Heart left ventricle (tissue), 16 donors: ENCODE measurements at regions not wholly inside any gene's neighbourhood (a gene's known extent, or its start where the extent isn't known, plus 50 kb on each side); places are given as distances from the start of the nearest gene placed in this dataset.

ENCODE experiments used
- ATAC-seq, 4 donors: fragments of 200-7000 bp; cut with Tn5 transposase; one replicate each; pipeline ENCODE4 v1.9.1; 2020 to 2022; ENCODE audit warnings: moderate library complexity in 4 of 4, mild to moderate bottlenecking in 3 of 4, moderate number of reproducible peaks in 1 of 4
- DNase-seq, 5 donors: peaks; one replicate each; pipeline ENCODE4 v3.0.0-alpha.2; 2020
- H3K27ac ChIP-seq, 12 donors: fragments of 200-600 bp; sonication (generic) in 4 of 12; one replicate each; pipeline versions ENCODE4 v1.5.0 to v1.8.0; 2016 to 2022; ENCODE audit warnings: mild to moderate bottlenecking in 2 of 12
- H3K27me3 ChIP-seq, 9 donors: fragments of 200-600 bp; sonication (generic) in 2 of 9; one replicate each; pipeline versions ENCODE4 v1.5.1 to v1.8.0; 2016 to 2022; ENCODE audit warnings: mild to moderate bottlenecking in 3 of 9
- H3K36me3 ChIP-seq, 9 donors: fragments of 200-600 bp; sonication (generic) in 2 of 9; one replicate each; pipeline versions ENCODE4 v1.5.0 to v1.8.0; 2018 to 2022; ENCODE audit warnings: mild to moderate bottlenecking in 2 of 9
- H3K4me1 ChIP-seq, 12 donors: fragments of 200-600 bp; sonication (generic) in 4 of 12; one replicate each; pipeline versions ENCODE4 v1.5.0 to v1.8.0; 2016 to 2022; ENCODE audit warnings: mild to moderate bottlenecking in 3 of 12
- H3K4me3 ChIP-seq, 12 donors: fragments of 200-600 bp; sonication (generic) in 4 of 12; one replicate each; pipeline versions ENCODE4 v1.5.0 to v1.8.0; 2017 to 2022; ENCODE audit warnings: mild to moderate bottlenecking in 9 of 12, moderate library complexity in 4 of 12
- H3K9me3 ChIP-seq, 12 donors: fragments of 200-600 bp; sonication (generic) in 4 of 12; one replicate each; pipeline versions ENCODE4 v1.5.0 to v1.8.0; 2016 to 2022; ENCODE audit warnings: mild to moderate bottlenecking in 1 of 12
- POLR2A ChIP-seq, 2 donors: fragments of 450-650 bp; IDR thresholded peaks; one replicate each; pipeline ENCODE4 v1.6.1; 2017; ENCODE audit warnings: antibody characterized with exemption in 2 of 2, mild to moderate bottlenecking in 2 of 2, moderate library complexity in 2 of 2
- WGBS, 4 donors: extraction: QIAGEN DNeasy Blood & Tissue Kit in 2 of 4; methylation state at CpG; one replicate each; pipeline versions ENCODE4 v1.1.5 to v1.1.7; 2013 to 2018; 5-methylcytosine and 5-hydroxymethylcytosine counted together
- intact Hi-C, 10 donors: fragments of 100-400 bp; cut with DNase I; formaldehyde crosslinking; loops; one replicate each; pipeline versions ENCODE4 v1.11.1 to v1.14.2; 2022
- TF ChIP-seq, protein P1 (sequence below), 12 donors: fragments of 200-600 bp; sonication (generic) in 4 of 12; IDR thresholded peaks; one replicate each; pipeline versions ENCODE4 v1.5.0 to v1.8.0; 2018 to 2022; ENCODE audit warnings: antibody characterized with exemption in 12 of 12, mild to moderate bottlenecking in 5 of 12
- donor health status: ischemic (EF 13 %, LVEDD 7.1; RV severe dilation, severe dysfunction).
- donor health status: healthy with polysubstance abuse.
- donor health status: DM: no; HTN: yes; CAD: no.
- donor health status: DM: no; HTN: no; CAD: no.
- donor health status: ischemic (EF 25% LVEDD 6.9; RV normal size, moderate dysfunction).
- donor health status: ischemic (EF 25% LVEDD 5.7; RV mildly dilated, moderate dysfunction).
- donor health status: healthy.
- donor health status: DM: yes; HTN: yes; CAD: no.
- donor health status: ischemic (EF 35%, LVEDD 5.7; RV mildly dilated, moderate dysfunction).
- donor health status: nonischemic (EF 11% LVEDD 7.7; RV severe dilation, severe dysfunction).
- donor health status: DM: yes; HTN: yes; CAD: no.
- donor health status: PGD.
- donor health status: ischemic (EF 29% LVEDD 5.4; RV normal size, mild dysfunction).
- donor health status: nonischemic (EF 23%, LVEDD 6.1; RV moderate dilation, normal function).

DNA sequence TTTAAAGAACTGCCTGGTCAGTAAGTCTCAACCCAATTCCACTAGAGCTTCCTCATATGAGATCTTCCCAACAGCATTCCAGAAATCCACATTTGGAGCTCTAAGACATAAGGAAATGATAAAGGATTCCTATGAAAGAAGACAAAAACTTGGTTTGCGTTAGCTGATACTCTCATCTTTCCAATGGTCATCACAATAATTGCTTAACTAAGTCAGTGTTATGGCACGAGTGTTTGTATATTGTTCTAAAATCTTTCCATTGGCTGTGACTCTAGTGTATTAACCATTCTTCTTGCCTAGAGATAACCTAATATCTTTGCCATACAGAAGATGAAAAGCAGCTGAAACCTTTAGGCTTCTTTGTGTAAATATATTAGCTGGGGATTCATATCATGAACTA lies 289.0 kb downstream of the SNX13 start:
- intact Hi-C loops: loop anchor here in 1 of 10 donors (10.0 kb wide), 1 partner anchor 347 kb away; no protein-coding TSS in a partner anchor
- Histone ChIP-seq H3K4me1 (peaks cover 0 to 31% (median 2%) of the 10 kb centered on the region in 12 donors), H3K27ac (peak overlapping the region in 7 of 12 donors; percentile 16 to 61 (median 32)), H3K4me3 (no peak overlapping the region), H3K36me3 (no peaks in the 10 kb centered on the region), H3K9me3 (no peaks in the 10 kb centered on the region), H3K27me3 (no peaks in the 10 kb centered on the region)
- DNase-seq (no peak), ATAC-seq (no peak)
- 81 to 85% (median 83%) methylated on average over 2 of the region's 2 CpGs for WGBS, 4 donors
- no peak for TF ChIP-seq POLR2A (IDR thresholded peaks at IDR 0.05)
- TF ChIP-seq, protein P1, sequence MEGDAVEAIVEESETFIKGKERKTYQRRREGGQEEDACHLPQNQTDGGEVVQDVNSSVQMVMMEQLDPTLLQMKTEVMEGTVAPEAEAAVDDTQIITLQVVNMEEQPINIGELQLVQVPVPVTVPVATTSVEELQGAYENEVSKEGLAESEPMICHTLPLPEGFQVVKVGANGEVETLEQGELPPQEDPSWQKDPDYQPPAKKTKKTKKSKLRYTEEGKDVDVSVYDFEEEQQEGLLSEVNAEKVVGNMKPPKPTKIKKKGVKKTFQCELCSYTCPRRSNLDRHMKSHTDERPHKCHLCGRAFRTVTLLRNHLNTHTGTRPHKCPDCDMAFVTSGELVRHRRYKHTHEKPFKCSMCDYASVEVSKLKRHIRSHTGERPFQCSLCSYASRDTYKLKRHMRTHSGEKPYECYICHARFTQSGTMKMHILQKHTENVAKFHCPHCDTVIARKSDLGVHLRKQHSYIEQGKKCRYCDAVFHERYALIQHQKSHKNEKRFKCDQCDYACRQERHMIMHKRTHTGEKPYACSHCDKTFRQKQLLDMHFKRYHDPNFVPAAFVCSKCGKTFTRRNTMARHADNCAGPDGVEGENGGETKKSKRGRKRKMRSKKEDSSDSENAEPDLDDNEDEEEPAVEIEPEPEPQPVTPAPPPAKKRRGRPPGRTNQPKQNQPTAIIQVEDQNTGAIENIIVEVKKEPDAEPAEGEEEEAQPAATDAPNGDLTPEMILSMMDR (IDR thresholded peaks at IDR 0.05): no peak

DNA sequence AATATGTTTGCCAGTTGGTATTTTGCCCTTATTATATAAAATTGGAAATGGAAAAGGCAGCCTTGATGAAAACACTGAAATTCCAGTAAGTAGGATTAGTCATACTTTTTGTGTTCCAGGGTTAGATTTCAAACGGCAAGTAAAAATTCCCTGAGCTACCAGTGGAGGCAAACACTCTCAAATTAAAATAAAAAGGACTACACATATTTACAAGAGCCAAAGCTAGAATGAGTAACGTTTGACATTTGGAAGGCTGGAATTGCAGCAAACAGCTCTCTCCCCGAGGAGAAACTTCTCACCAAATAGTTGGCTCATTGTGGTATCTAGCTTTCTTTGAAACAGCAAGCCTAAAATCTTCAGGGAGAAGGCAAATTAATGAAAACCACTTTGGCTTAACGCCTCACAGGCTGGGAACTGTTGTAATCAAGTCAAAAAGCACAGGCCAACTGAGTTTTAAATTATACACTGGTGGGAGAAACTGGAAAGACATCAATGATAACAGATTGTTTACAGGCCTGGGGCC lies 288.4 kb downstream of the SNX13 start:
- H3K27ac ChIP-seq: peak overlapping the region in 9 of 12 donors; percentile 26 to 63 (median 32)
- no peaks in the 10 kb centered on the region for H3K36me3 ChIP-seq
- no peak overlapping the region for H3K4me3 ChIP-seq
- intact Hi-C loops: loop anchor here in 1 of 10 donors (10.0 kb wide), 1 partner anchor 347 kb away; no protein-coding TSS in a partner anchor
- H3K27me3 ChIP-seq: no peaks in the 10 kb centered on the region
- peak in 3 of 5 donors; percentile 27 to 38 (median 38) for DNase-seq
- WGBS, 4 donors: 50 to 70% (median 67%) methylated on average over 4 of the region's 4 CpGs
- peak; percentile 73 to 94 (median 88) for ATAC-seq
- H3K9me3 ChIP-seq: peaks cover 0 to under 1% (median 0%) of the 10 kb centered on the region in 12 donors
- no peak for TF ChIP-seq POLR2A (IDR thresholded peaks at IDR 0.05)
- TF ChIP-seq, protein P1 (IDR thresholded peaks at IDR 0.05): peak in 6 of 12 donors; percentile 16 to 39 (median 24)
- H3K4me1 ChIP-seq: peaks cover 0 to 29% (median 2%) of the 10 kb centered on the region in 12 donors

DNA sequence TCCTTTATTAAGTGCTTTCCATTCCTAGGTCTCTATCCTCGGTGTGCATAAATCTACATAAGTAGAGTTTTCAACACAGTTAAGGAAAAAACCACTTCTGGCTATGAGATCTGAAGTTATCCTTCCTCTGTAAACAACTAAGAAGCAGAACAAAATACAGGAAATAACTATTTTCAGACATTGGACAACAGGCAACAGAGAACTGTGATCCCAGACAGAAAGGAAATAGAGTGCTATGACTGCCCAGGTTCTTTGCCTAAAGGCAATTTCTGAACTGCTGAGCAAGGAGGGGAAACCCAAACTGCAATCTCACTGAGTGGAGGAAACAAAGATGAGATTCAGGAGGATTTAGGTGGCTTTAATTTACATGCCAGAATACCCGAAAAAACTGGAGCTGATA lies 285.4 kb downstream of the SNX13 start:
- H3K27ac ChIP-seq: peak overlapping the region in 1 of 12 donors; percentile 11
- DNase-seq (no peak), ATAC-seq (no peak)
- no peak overlapping the region for H3K4me3 ChIP-seq
- WGBS, 4 donors: 42 to 52% (median 46%) methylated on average over 2 of the region's 2 CpGs
- H3K9me3 ChIP-seq: peaks cover 0 to 13% (median 0%) of the 10 kb centered on the region in 12 donors
- H3K4me1 ChIP-seq: peaks cover 0 to 29% (median 2%) of the 10 kb centered on the region in 12 donors
- intact Hi-C loops: loop anchor here in 1 of 10 donors (10.0 kb wide), 1 partner anchor 350 kb away; no protein-coding TSS in a partner anchor
- TF ChIP-seq, protein P1 (IDR thresholded peaks at IDR 0.05): no peak
- no peak for TF ChIP-seq POLR2A (IDR thresholded peaks at IDR 0.05)
- no peaks in the 10 kb centered on the region for H3K27me3 ChIP-seq
- no peaks in the 10 kb centered on the region for H3K36me3 ChIP-seq

DNA sequence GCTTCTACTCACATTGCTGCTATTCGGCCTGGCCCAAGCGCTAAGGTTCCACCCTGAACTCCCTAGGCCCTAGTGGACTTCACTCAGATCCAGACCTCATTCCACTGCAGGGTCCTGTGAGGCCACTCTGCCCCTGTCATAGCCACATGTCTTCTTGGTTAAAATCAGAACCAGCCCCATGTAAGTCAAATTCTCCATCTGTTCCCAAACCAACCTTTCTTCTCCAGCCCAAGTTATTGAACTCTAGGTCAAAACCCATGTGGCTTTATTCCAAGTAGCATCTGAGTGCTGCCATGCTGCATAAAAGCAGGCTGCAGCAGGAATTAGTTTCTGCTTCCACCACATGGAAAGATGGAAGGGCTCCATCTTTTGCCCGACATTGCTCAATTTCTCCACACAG lies 281.2 kb downstream of the SNX13 start:
- intact Hi-C loops: loop anchor here in 1 of 10 donors (10.0 kb wide), 1 partner anchor 354 kb away; no protein-coding TSS in a partner anchor
- Histone ChIP-seq H3K27ac (no peak overlapping the region), H3K4me1 (peaks cover 0 to 15% (median 2%) of the 10 kb centered on the region in 12 donors), H3K27me3 (no peaks in the 10 kb centered on the region), H3K4me3 (no peak overlapping the region), H3K36me3 (no peaks in the 10 kb centered on the region), H3K9me3 (peaks cover 0 to 13% (median 0%) of the 10 kb centered on the region in 12 donors)
- 96 to 98% (median 97%) methylated on average over 3 of the region's 3 CpGs for WGBS, 4 donors
- ATAC-seq (no peak), DNase-seq (no peak)
- no peak for TF ChIP-seq POLR2A (IDR thresholded peaks at IDR 0.05)
- TF ChIP-seq, protein P1 (IDR thresholded peaks at IDR 0.05): no peak
